ENCODE measurements at regions not wholly inside any gene's neighbourhood (a gene's known extent, or its start where the extent isn't known, plus 50 kb on each side); places are given as distances from the start of the nearest gene placed in this dataset.
"Not testable (repeated sequence)": the region's sequence is repeated elsewhere in the genome, so short reads cannot be mapped to it uniquely, and the experiment has no call there.

DNA sequence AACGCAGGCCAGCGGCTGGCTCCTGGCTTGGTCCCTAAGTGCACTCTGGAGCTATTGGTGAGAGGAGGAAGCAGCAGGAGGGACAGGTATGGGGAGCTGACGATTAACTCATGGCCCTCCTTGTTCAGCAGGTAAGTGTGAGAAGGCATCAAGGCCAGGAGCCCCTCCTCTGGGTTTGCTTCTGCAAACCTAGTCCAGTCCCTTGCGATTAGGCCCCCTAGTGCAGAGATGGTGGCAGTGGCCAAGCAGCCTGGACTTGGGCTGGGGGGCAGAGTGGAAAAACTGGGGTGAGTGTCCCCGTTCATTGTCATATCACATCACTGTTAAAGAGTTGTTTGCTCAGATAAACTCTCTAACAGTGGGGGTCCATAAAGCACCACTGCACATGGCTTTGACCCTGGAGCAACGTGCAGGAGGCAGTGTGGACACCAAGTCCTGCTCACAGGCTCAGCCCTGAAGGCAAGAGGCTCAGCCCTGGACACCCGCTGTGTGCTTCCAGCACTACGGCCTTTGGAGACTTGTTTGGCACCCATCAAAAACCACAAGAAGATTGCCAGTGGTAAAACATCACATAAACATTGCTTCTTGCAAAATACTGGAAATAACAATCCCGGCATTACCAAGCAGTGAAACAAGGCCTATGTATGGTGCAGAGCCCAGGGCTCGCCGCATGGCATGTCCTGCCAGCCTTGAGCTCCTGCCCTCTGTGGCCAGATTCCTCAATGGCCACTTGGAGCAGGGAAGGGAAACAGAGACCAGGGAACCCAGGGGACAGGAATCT is 184.3 kb upstream of the RTL1 start:
- H3K27me3 ChIP-seq = peaks cover 5% of the 10 kb centered on the region
- WGBS = 81% methylated on average over 6 of the region's 11 CpGs
- H3K36me3 ChIP-seq = no peaks in the 10 kb centered on the region
- H3K27ac ChIP-seq = no peak overlapping the region
- TF ChIP-seq POLR2AphosphoS5 (IDR thresholded peaks at IDR 0.05) (no peak), POLR2A (IDR thresholded peaks at IDR 0.05) (no peak), CTCF (IDR thresholded peaks at IDR 0.05) (no peak), EP300 (IDR thresholded peaks at IDR 0.05) (no peak)
- DNase-seq (ENCODE audit: low spot score in 2 of 2) = peak; percentile 45 to 47
- no peak overlapping the region for H3K4me3 ChIP-seq
- H3K4me1 ChIP-seq = no peaks in the 10 kb centered on the region
- H3K9me3 ChIP-seq = peaks cover 3% of the 10 kb centered on the region

DNA sequence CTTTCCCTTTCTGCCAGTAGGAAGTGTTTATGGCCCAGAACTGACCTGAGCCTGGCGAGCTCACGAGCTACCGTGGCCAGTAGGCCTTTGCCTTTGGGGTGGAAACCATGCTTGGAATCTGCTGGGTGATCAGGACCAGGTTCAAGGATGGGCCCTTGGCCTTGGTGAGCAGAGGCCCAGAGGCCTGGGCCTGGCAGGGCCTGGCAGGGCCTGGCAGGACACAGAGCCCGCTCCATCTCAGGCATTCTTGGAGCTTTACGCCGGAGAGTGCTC is 184.8 kb upstream of the RTL1 start:
- no peaks in the 10 kb centered on the region for H3K4me1 ChIP-seq
- no peak for TF ChIP-seq EP300 (IDR thresholded peaks at IDR 0.05)
- no peak for TF ChIP-seq POLR2A (IDR thresholded peaks at IDR 0.05)
- TF ChIP-seq CTCF (IDR thresholded peaks at IDR 0.05) = no peak
- no peak for TF ChIP-seq POLR2AphosphoS5 (IDR thresholded peaks at IDR 0.05)
- peaks cover 5% of the 10 kb centered on the region for H3K27me3 ChIP-seq
- 57% methylated on average over 3 of the region's 6 CpGs for WGBS
- H3K4me3 ChIP-seq = no peak overlapping the region
- H3K9me3 ChIP-seq = peaks cover 3% of the 10 kb centered on the region
- no peaks in the 10 kb centered on the region for H3K36me3 ChIP-seq
- no peak for DNase-seq (ENCODE audit: low spot score in 2 of 2)
- no peak overlapping the region for H3K27ac ChIP-seq

DNA sequence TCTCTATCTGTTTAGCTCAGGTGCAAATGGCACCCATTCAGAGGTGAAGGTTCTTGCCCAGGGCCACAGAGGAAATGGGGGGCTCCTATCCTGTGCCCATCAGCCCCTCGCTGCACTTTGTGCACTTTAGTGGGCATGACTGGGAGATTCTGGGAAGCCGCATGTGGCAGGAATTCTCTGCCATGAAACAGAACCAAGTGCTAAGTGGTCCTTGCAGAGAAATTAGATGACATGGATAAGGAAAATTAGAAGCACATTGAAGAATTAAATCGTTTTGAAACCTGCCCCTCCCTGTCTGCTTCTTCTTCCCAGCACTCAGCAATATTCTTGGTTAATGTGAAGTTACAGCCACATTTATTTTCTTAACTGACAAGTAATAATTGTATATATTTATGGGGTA is 185.2 kb upstream of the RTL1 start:
- peaks cover 5% of the 10 kb centered on the region for H3K27me3 ChIP-seq
- H3K9me3 ChIP-seq = peaks cover 3% of the 10 kb centered on the region
- no peak overlapping the region for H3K4me3 ChIP-seq
- DNase-seq (ENCODE audit: low spot score in 2 of 2) = no peak
- WGBS = 72% methylated on average over 3 of the region's 3 CpGs
- no peak for TF ChIP-seq EP300 (IDR thresholded peaks at IDR 0.05)
- no peaks in the 10 kb centered on the region for H3K36me3 ChIP-seq
- no peaks in the 10 kb centered on the region for H3K4me1 ChIP-seq
- no peak overlapping the region for H3K27ac ChIP-seq

GRCh38 chr14:101090478-101090877 is 187.0 kb upstream of the RTL1 start:
- H3K36me3 ChIP-seq; H3K9me3 ChIP-seq; H3K4me1 ChIP-seq; DNase-seq (ENCODE audit: low spot score in 2 of 2); H3K27me3 ChIP-seq; H3K4me3 ChIP-seq; H3K27ac ChIP-seq: not testable (repeated sequence)
- 88% methylated on average over 11 of the region's 11 CpGs for WGBS

- 40% methylated on average over 2 of the region's 2 CpGs for WGBS
- Histone ChIP-seq H3K27me3 (peaks cover 9% of the 10 kb centered on the region), H3K4me3 (no peak overlapping the region), H3K36me3 (no peaks in the 10 kb centered on the region), H3K27ac (no peak overlapping the region), H3K9me3 (no peaks in the 10 kb centered on the region), H3K4me1 (no peaks in the 10 kb centered on the region)
- no peak for TF ChIP-seq POLR2A (IDR thresholded peaks at IDR 0.05)
- TF ChIP-seq POLR2AphosphoS5 (IDR thresholded peaks at IDR 0.05) = no peak
- DNase-seq (ENCODE audit: low spot score in 2 of 2) = no peak
Observed at GRCh38 chr14:101090976-101091375, 187.5 kb upstream of the RTL1 start.

GRCh38 chr14:101094916-101095315 is 191.4 kb upstream of the RTL1 start:
- H3K27ac ChIP-seq; H3K4me1 ChIP-seq; H3K4me3 ChIP-seq; H3K36me3 ChIP-seq; DNase-seq (ENCODE audit: low spot score in 2 of 2); H3K9me3 ChIP-seq: not testable (repeated sequence)
- WGBS = 91% methylated on average over 6 of the region's 6 CpGs
- peaks cover 17% of the 10 kb centered on the region for H3K27me3 ChIP-seq

- DNase-seq (ENCODE audit: low spot score in 2 of 2) = no peak
Observed at GRCh38 chr14:101096551-101096950, 193.0 kb upstream of the RTL1 start.

More at GRCh38 chr14:101096551-101096950, 193.0 kb upstream of the RTL1 start:
- TF ChIP-seq POLR2AphosphoS5 (IDR thresholded peaks at IDR 0.05) (no peak), CTCF (IDR thresholded peaks at IDR 0.05) (no peak), POLR2A (IDR thresholded peaks at IDR 0.05) (no peak), EP300 (IDR thresholded peaks at IDR 0.05) (no peak)
- Histone ChIP-seq H3K4me1 (no peaks in the 10 kb centered on the region), H3K4me3 (no peak overlapping the region), H3K27me3 (peaks cover 19% of the 10 kb centered on the region), H3K9me3 (peaks cover 3% of the 10 kb centered on the region), H3K36me3 (no peaks in the 10 kb centered on the region), H3K27ac (no peak overlapping the region)
- WGBS = 90% methylated on average over 2 of the region's 2 CpGs

Measured in suprapubic skin (tissue), 4 donors.